ENCODE measurements at regions not wholly inside any gene's neighbourhood (a gene's known extent, or its start where the extent isn't known, plus 50 kb on each side); places are given as distances from the start of the nearest gene placed in this dataset.

- no peak overlapping the region for H3K9ac ChIP-seq (ENCODE audit: insufficient read length, low read depth)
- peaks cover 2% of the 10 kb centered on the region for H3K4me1 ChIP-seq (ENCODE audit: insufficient read depth, insufficient read length)
- peaks cover 10% of the 10 kb centered on the region; the same call in 1 of the 2 replicates for H3K9me3 ChIP-seq (ENCODE audit: insufficient read depth, low read length)
- H3K36me3 ChIP-seq (ENCODE audit: insufficient read depth, insufficient read length, low read length) = no peaks in the 10 kb centered on the region
- no peaks in the 10 kb centered on the region for H3K27me3 ChIP-seq (ENCODE audit: insufficient read depth, insufficient read length)
- TF ChIP-seq SUZ12 (IDR thresholded peaks at IDR 0.05; ENCODE audit: extremely low read depth, insufficient read depth, insufficient read length) = no peak
- no peak for TF ChIP-seq ZNF274 (IDR thresholded peaks at IDR 0.05; ENCODE audit: low read depth, low read length)
- TF ChIP-seq YY1 (IDR thresholded peaks at IDR 0.05; ENCODE audit: insufficient read depth, insufficient read length) = no peak
- H3K4me3 ChIP-seq (ENCODE audit: insufficient read length, low read depth) = no peak overlapping the region
- DNase-seq (ENCODE audit: low read depth, low spot score) = peak; percentile 23
Measured at GRCh38 chr12:115132145-115132544, 448.2 kb upstream of the TBX3 start.

- H3K4me3 ChIP-seq (ENCODE audit: insufficient read length, low read depth) = no peak overlapping the region
- H3K9me3 ChIP-seq (ENCODE audit: insufficient read depth, low read length) = peaks cover 9% of the 10 kb centered on the region; the same call in 1 of the 2 replicates
- no peaks in the 10 kb centered on the region for H3K36me3 ChIP-seq (ENCODE audit: insufficient read depth, insufficient read length, low read length)
- H3K4me1 ChIP-seq (ENCODE audit: insufficient read depth, insufficient read length) = no peaks in the 10 kb centered on the region
- TF ChIP-seq ZNF274 (IDR thresholded peaks at IDR 0.05; ENCODE audit: low read depth, low read length) (no peak), SUZ12 (IDR thresholded peaks at IDR 0.05; ENCODE audit: extremely low read depth, insufficient read depth, insufficient read length) (no peak), YY1 (IDR thresholded peaks at IDR 0.05; ENCODE audit: insufficient read depth, insufficient read length) (no peak)
- no peaks in the 10 kb centered on the region for H3K27me3 ChIP-seq (ENCODE audit: insufficient read depth, insufficient read length)
- DNase-seq (ENCODE audit: low read depth, low spot score) = no peak
- no peak overlapping the region for H3K9ac ChIP-seq (ENCODE audit: insufficient read length, low read depth)
Measured at GRCh38 chr12:115129727-115130126, 445.8 kb upstream of the TBX3 start.

GRCh38 chr12:115121053-115121452 is 437.1 kb upstream of the TBX3 start:
- Histone ChIP-seq H3K9ac (ENCODE audit: insufficient read length, low read depth) (no peak overlapping the region), H3K4me3 (ENCODE audit: insufficient read length, low read depth) (no peak overlapping the region), H3K4me1 (ENCODE audit: insufficient read depth, insufficient read length) (no peaks in the 10 kb centered on the region), H3K36me3 (ENCODE audit: insufficient read depth, insufficient read length, low read length) (no peaks in the 10 kb centered on the region), H3K27me3 (ENCODE audit: insufficient read depth, insufficient read length) (no peaks in the 10 kb centered on the region), H3K9me3 (ENCODE audit: insufficient read depth, low read length) (peaks cover 6% of the 10 kb centered on the region)
- no peak for TF ChIP-seq YY1 (IDR thresholded peaks at IDR 0.05; ENCODE audit: insufficient read depth, insufficient read length)
- no peak for DNase-seq (ENCODE audit: low read depth, low spot score)

GRCh38 chr12:115118177-115118724 is 434.3 kb upstream of the TBX3 start:
- DNase-seq (ENCODE audit: low read depth, low spot score) = no peak
- TF ChIP-seq ZNF274 (IDR thresholded peaks at IDR 0.05; ENCODE audit: low read depth, low read length) = no peak
- TF ChIP-seq YY1 (IDR thresholded peaks at IDR 0.05; ENCODE audit: insufficient read depth, insufficient read length) = no peak
- no peak for TF ChIP-seq SUZ12 (IDR thresholded peaks at IDR 0.05; ENCODE audit: extremely low read depth, insufficient read depth, insufficient read length)
- no peak overlapping the region for H3K4me3 ChIP-seq (ENCODE audit: insufficient read length, low read depth)

GRCh38 chr12:115114140-115114539 is 430.2 kb upstream of the TBX3 start:
- Histone ChIP-seq H3K27me3 (ENCODE audit: insufficient read depth, insufficient read length) (no peaks in the 10 kb centered on the region), H3K4me1 (ENCODE audit: insufficient read depth, insufficient read length) (no peaks in the 10 kb centered on the region), H3K9me3 (ENCODE audit: insufficient read depth, low read length) (peaks cover 6% of the 10 kb centered on the region), H3K9ac (ENCODE audit: insufficient read length, low read depth) (no peak overlapping the region), H3K4me3 (ENCODE audit: insufficient read length, low read depth) (no peak overlapping the region), H3K36me3 (ENCODE audit: insufficient read depth, insufficient read length, low read length) (no peaks in the 10 kb centered on the region)
- TF ChIP-seq YY1 (IDR thresholded peaks at IDR 0.05; ENCODE audit: insufficient read depth, insufficient read length) = no peak
- TF ChIP-seq ZNF274 (IDR thresholded peaks at IDR 0.05; ENCODE audit: low read depth, low read length) = no peak
- TF ChIP-seq SUZ12 (IDR thresholded peaks at IDR 0.05; ENCODE audit: extremely low read depth, insufficient read depth, insufficient read length) = no peak
- peak; percentile 33 for DNase-seq (ENCODE audit: low read depth, low spot score)

More at GRCh38 chr12:115118177-115118724, 434.3 kb upstream of the TBX3 start:
- Histone ChIP-seq H3K9ac (ENCODE audit: insufficient read length, low read depth) (no peak overlapping the region), H3K9me3 (ENCODE audit: insufficient read depth, low read length) (peaks cover 6% of the 10 kb centered on the region), H3K27me3 (ENCODE audit: insufficient read depth, insufficient read length) (no peaks in the 10 kb centered on the region), H3K4me1 (ENCODE audit: insufficient read depth, insufficient read length) (no peaks in the 10 kb centered on the region), H3K36me3 (ENCODE audit: insufficient read depth, insufficient read length, low read length) (no peaks in the 10 kb centered on the region)

- Histone ChIP-seq H3K9ac (ENCODE audit: insufficient read length, low read depth) (no peak overlapping the region), H3K9me3 (ENCODE audit: insufficient read depth, low read length) (no peaks in the 10 kb centered on the region), H3K36me3 (ENCODE audit: insufficient read depth, insufficient read length, low read length) (no peaks in the 10 kb centered on the region), H3K4me1 (ENCODE audit: insufficient read depth, insufficient read length) (no peaks in the 10 kb centered on the region), H3K27me3 (ENCODE audit: insufficient read depth, insufficient read length) (no peaks in the 10 kb centered on the region), H3K4me3 (ENCODE audit: insufficient read length, low read depth) (no peak overlapping the region)
- no peak for TF ChIP-seq YY1 (IDR thresholded peaks at IDR 0.05; ENCODE audit: insufficient read depth, insufficient read length)
- DNase-seq (ENCODE audit: low read depth, low spot score) = no peak
Measured at GRCh38 chr12:115109863-115110262, 425.9 kb upstream of the TBX3 start.

- no peak for TF ChIP-seq SUZ12 (IDR thresholded peaks at IDR 0.05; ENCODE audit: extremely low read depth, insufficient read depth, insufficient read length)
- Histone ChIP-seq H3K36me3 (ENCODE audit: insufficient read depth, insufficient read length, low read length) (no peaks in the 10 kb centered on the region), H3K27me3 (ENCODE audit: insufficient read depth, insufficient read length) (no peaks in the 10 kb centered on the region), H3K9me3 (ENCODE audit: insufficient read depth, low read length) (no peaks in the 10 kb centered on the region), H3K4me3 (ENCODE audit: insufficient read length, low read depth) (no peak overlapping the region), H3K4me1 (ENCODE audit: insufficient read depth, insufficient read length) (no peaks in the 10 kb centered on the region), H3K9ac (ENCODE audit: insufficient read length, low read depth) (no peak overlapping the region)
- no peak for DNase-seq (ENCODE audit: low read depth, low spot score)
Measured at GRCh38 chr12:115108129-115109100, 424.4 kb upstream of the TBX3 start.

Data from NT2/D1 (cell line).